ENCODE measurements at regions not wholly inside any gene's neighbourhood (a gene's known extent, or its start where the extent isn't known, plus 50 kb on each side); places are given as distances from the start of the nearest gene placed in this dataset.

- TF ChIP-seq ESRRG (CRISPR knock-in tag; IDR thresholded peaks at IDR 0.05) (no peak), ZNF70 (CRISPR knock-in tag; IDR thresholded peaks at IDR 0.05) (no peak), CSRNP3 (CRISPR knock-in tag; IDR thresholded peaks at IDR 0.05) (no peak), TCF4 (CRISPR knock-in tag; IDR thresholded peaks at IDR 0.05; ENCODE audit: borderline replicate concordance) (no peak), TOX (CRISPR knock-in tag; IDR thresholded peaks at IDR 0.05; ENCODE audit: borderline replicate concordance) (no peak), PPARA (CRISPR knock-in tag; IDR thresholded peaks at IDR 0.05; ENCODE audit: borderline replicate concordance) (no peak), ISL1 (CRISPR knock-in tag; IDR thresholded peaks at IDR 0.05) (no peak), ARNTL (CRISPR knock-in tag; IDR thresholded peaks at IDR 0.05; ENCODE audit: borderline replicate concordance, low read depth) (no peak), CSDC2 (CRISPR knock-in tag; IDR thresholded peaks at IDR 0.05) (no peak), RARB (CRISPR knock-in tag; IDR thresholded peaks at IDR 0.05) (no peak), SNAI2 (CRISPR knock-in tag; IDR thresholded peaks at IDR 0.05) (no peak), GLIS3 (CRISPR knock-in tag; IDR thresholded peaks at IDR 0.05) (no peak), ZNF565 (CRISPR knock-in tag; conservative IDR thresholded peaks at IDR 0.05; ENCODE audit: low read depth) (no peak), ZNF8 (CRISPR knock-in tag; IDR thresholded peaks at IDR 0.05) (no peak)
- ATAC-seq, result no peak
Observed at GRCh38 chr2:2569836-2570235, 238.8 kb upstream of the MYT1L start.

DNA sequence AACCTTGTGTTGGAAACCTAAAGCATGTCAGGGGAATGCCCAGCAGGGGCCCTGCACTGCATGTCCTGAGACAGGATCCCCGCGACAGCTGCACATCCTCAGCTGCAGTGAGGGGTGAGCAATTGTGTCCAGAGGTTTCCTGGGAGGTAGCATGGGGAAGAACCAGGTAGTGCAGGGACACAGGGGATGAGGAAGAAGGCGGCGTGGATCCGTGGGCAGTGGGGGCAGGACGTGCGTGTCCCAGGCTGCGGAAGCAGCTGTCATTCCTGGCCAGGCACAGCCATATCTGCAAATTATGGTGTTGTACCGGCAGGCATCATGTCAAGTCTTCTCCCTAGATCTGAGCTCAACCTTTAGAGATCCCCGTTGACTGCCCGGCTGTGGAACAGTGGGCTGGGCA is 238.2 kb upstream of the MYT1L start:
- TF ChIP-seq ZNF8 (CRISPR knock-in tag; IDR thresholded peaks at IDR 0.05) (no peak), ISL1 (CRISPR knock-in tag; IDR thresholded peaks at IDR 0.05) (no peak), RARB (CRISPR knock-in tag; IDR thresholded peaks at IDR 0.05) (no peak), CSRNP3 (CRISPR knock-in tag; IDR thresholded peaks at IDR 0.05) (no peak), PATZ1 (CRISPR knock-in tag; IDR thresholded peaks at IDR 0.05; ENCODE audit: borderline replicate concordance) (no peak), GLIS3 (CRISPR knock-in tag; IDR thresholded peaks at IDR 0.05) (no peak), OSR1 (CRISPR knock-in tag; IDR thresholded peaks at IDR 0.05) (no peak), TOX (CRISPR knock-in tag; IDR thresholded peaks at IDR 0.05; ENCODE audit: borderline replicate concordance) (no peak), ZFP3 (CRISPR knock-in tag; IDR thresholded peaks at IDR 0.05) (no peak), ZC3H10 (CRISPR knock-in tag; IDR thresholded peaks at IDR 0.05) (no peak), ZFP30 (CRISPR knock-in tag; IDR thresholded peaks at IDR 0.05) (no peak), ZNF565 (CRISPR knock-in tag; conservative IDR thresholded peaks at IDR 0.05; ENCODE audit: low read depth) (no peak), BACH2 (CRISPR knock-in tag; IDR thresholded peaks at IDR 0.05; ENCODE audit: borderline replicate concordance) (no peak), ESRRG (CRISPR knock-in tag; IDR thresholded peaks at IDR 0.05) (no peak), PPARA (CRISPR knock-in tag; IDR thresholded peaks at IDR 0.05; ENCODE audit: borderline replicate concordance) (no peak), POU6F1 (CRISPR knock-in tag; IDR thresholded peaks at IDR 0.05; ENCODE audit: borderline replicate concordance, low read depth) (no peak), ZNF70 (CRISPR knock-in tag; IDR thresholded peaks at IDR 0.05) (no peak)
- no peak for ATAC-seq

DNA sequence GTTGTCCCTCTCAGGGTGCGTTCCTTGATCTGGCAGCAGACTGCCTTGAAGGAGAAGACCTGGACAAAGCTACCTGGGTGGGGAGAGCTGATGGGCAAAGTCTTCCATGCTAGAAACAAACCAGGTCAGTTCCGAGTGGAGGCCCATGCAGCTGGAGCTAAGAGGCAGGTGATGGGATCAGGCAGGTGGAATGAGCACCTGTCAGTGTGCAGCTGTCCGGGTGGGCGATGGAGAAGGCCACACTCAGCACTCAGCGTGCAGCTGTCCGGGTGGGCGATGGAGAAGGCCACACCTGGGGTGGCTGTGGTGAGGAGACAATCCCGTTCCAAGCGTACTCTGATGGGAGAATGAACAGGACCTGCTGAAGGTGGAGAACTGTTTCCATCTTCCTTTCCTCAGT is 237.3 kb upstream of the MYT1L start:
- ATAC-seq, result no peak
- no peak for TF ChIP-seq CSRNP3 (CRISPR knock-in tag; IDR thresholded peaks at IDR 0.05)
- TF ChIP-seq BACH2 (CRISPR knock-in tag; IDR thresholded peaks at IDR 0.05; ENCODE audit: borderline replicate concordance), result no peak
- TF ChIP-seq ZFP3 (CRISPR knock-in tag; IDR thresholded peaks at IDR 0.05), result no peak
- no peak for TF ChIP-seq RARB (CRISPR knock-in tag; IDR thresholded peaks at IDR 0.05)
- no peak for TF ChIP-seq GLIS3 (CRISPR knock-in tag; IDR thresholded peaks at IDR 0.05)
- TF ChIP-seq CREB5 (CRISPR knock-in tag; IDR thresholded peaks at IDR 0.05; ENCODE audit: low read depth), result no peak
- no peak for TF ChIP-seq ARNTL (CRISPR knock-in tag; IDR thresholded peaks at IDR 0.05; ENCODE audit: borderline replicate concordance, low read depth)
- TF ChIP-seq PATZ1 (CRISPR knock-in tag; IDR thresholded peaks at IDR 0.05; ENCODE audit: borderline replicate concordance), result no peak
- TF ChIP-seq ZFP30 (CRISPR knock-in tag; IDR thresholded peaks at IDR 0.05), result no peak
- TF ChIP-seq OSR1 (CRISPR knock-in tag; IDR thresholded peaks at IDR 0.05), result no peak
- TF ChIP-seq ISL1 (CRISPR knock-in tag; IDR thresholded peaks at IDR 0.05), result no peak
- TF ChIP-seq ESRRG (CRISPR knock-in tag; IDR thresholded peaks at IDR 0.05), result no peak
- TF ChIP-seq ZNF8 (CRISPR knock-in tag; IDR thresholded peaks at IDR 0.05), result no peak
- TF ChIP-seq PPARA (CRISPR knock-in tag; IDR thresholded peaks at IDR 0.05; ENCODE audit: borderline replicate concordance), result no peak

Data from SK-N-SH treated with all-trans-retinoic acid at 6 μM for 48 hours (cell line).